Glomerular visceral epithelial cell (primary cell): ENCODE measurements at regions not wholly inside any gene's neighbourhood (a gene's known extent, or its start where the extent isn't known, plus 50 kb on each side); places are given as distances from the start of the nearest gene placed in this dataset.
A peak's percentile ranks its signal among the peaks of the same experiment; 100 is the strongest.
"Not testable (repeated sequence)": the region's sequence is repeated elsewhere in the genome, so short reads cannot be mapped to it uniquely, and the experiment has no call there.

Experiments
- DNase-seq: peaks from one replicate; pipeline ENCODE4 v3.0.0-alpha.2; 2016; ENCODE audit errors: extremely low spot score

GRCh38 chr18:60892855-60893254, 440.4 kb upstream of the CDH20 start:
- peak; percentile 16 for DNase-seq

GRCh38 chr18:60893355-60894097, 439.7 kb upstream of the CDH20 start:
- no peak for DNase-seq

- no peak for DNase-seq
Observed at GRCh38 chr18:60894254-60894945, 438.8 kb upstream of the CDH20 start.

- DNase-seq: no peak
Observed at GRCh38 chr18:60895181-60895580, 438.0 kb upstream of the CDH20 start.

GRCh38 chr18:60898111-60898510, 435.1 kb upstream of the CDH20 start:
- DNase-seq: no peak

- DNase-seq: no peak
Observed at GRCh38 chr18:60905699-60906098, 427.5 kb upstream of the CDH20 start.

- DNase-seq: no peak
Observed at GRCh38 chr18:60910534-60910933, 422.7 kb upstream of the CDH20 start.

GRCh38 chr18:60911504-60911903, 421.7 kb upstream of the CDH20 start:
- no peak for DNase-seq

GRCh38 chr18:60915160-60915559, 418.1 kb upstream of the CDH20 start:
- DNase-seq: no peak

GRCh38 chr18:60918862-60919261, 414.4 kb upstream of the CDH20 start:
- DNase-seq: not testable (repeated sequence)

GRCh38 chr18:60925892-60926291, 407.3 kb upstream of the CDH20 start:
- DNase-seq: no peak

- DNase-seq: no peak
Observed at GRCh38 chr18:60929966-60930365, 403.3 kb upstream of the CDH20 start.

GRCh38 chr18:60935041-60935910, 398.0 kb upstream of the CDH20 start:
- no peak for DNase-seq

- DNase-seq: no peak
Observed at GRCh38 chr18:60936101-60936500, 397.1 kb upstream of the CDH20 start.

- DNase-seq: no peak
Observed at GRCh38 chr18:60943297-60943696, 389.9 kb upstream of the CDH20 start.

- no peak for DNase-seq
Observed at GRCh38 chr18:60950634-60951033, 382.6 kb upstream of the CDH20 start.

- DNase-seq: no peak
Observed at GRCh38 chr18:60951091-60951490, 382.1 kb upstream of the CDH20 start.

GRCh38 chr18:60962625-60963024, 370.6 kb upstream of the CDH20 start:
- no peak for DNase-seq

GRCh38 chr18:60965856-60966255, 367.4 kb upstream of the CDH20 start:
- DNase-seq: no peak

- DNase-seq: no peak
Observed at GRCh38 chr18:60966876-60967275, 366.4 kb upstream of the CDH20 start.

GRCh38 chr18:60975420-60975819, 357.8 kb upstream of the CDH20 start:
- DNase-seq: no peak

GRCh38 chr18:60976976-60977375, 356.3 kb upstream of the CDH20 start:
- DNase-seq: no peak
